GM12891 (cell line): ENCODE measurements at regions not wholly inside any gene's neighbourhood (a gene's known extent, or its start where the extent isn't known, plus 50 kb on each side); places are given as distances from the start of the nearest gene placed in this dataset.

Source experiments
- POLR2A ChIP-seq: IDR thresholded peaks from 2 replicates; pipeline ENCODE4 v1.6.1; 2011; ENCODE audit warnings: low read depth, low read length, control low read depth
- POLR2AphosphoS5 ChIP-seq: IDR thresholded peaks from 2 replicates; pipeline ENCODE4 v1.6.1; 2011; ENCODE audit warnings: low read depth, low read length, control low read depth
- TAF1 ChIP-seq: IDR thresholded peaks from 2 replicates; pipeline ENCODE4 v1.6.1; 2011; ENCODE audit warnings: low read depth, low read length, control low read depth

DNA sequence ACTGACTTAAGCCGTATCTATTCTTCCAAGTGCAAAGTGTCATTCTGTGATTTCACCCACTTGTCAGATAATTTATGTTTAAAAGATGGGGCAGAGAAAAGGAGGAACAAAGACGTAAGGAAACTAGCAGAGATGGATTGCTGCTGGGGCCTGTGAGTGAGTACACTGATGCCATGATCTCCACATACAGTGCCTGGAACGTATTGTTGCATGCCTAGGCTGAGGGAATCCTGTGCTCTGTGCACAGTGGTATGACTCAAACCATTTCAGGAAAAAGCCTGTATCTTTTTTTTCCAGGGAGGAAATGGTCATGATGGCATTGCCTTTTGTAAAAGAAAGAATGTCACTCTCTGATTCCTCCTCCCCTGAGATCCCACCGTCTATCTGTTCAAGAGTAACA is 359.5 kb upstream of the ADAMTS16 start:
- TF ChIP-seq POLR2A (no peak), POLR2AphosphoS5 (no peak), TAF1 (no peak)
